GM23338 (cell line): ENCODE measurements at regions not wholly inside any gene's neighbourhood (a gene's known extent, or its start where the extent isn't known, plus 50 kb on each side); places are given as distances from the start of the nearest gene placed in this dataset.
A peak's percentile ranks its signal among the peaks of the same experiment; 100 is the strongest.

Experiments
- ATAC-seq: fragments of 200-7000 bp; cut with Tn5 transposase; 3 replicates; pipeline ENCODE4 v1.9.1; 2020
- DNase-seq: peaks from one replicate; pipeline ENCODE4 v3.0.0-alpha.2; 2015; ENCODE audit warnings: low spot score
- H2AFZ ChIP-seq: fragments of 200-600 bp; sonication (generic); 2 replicates; pipeline ENCODE4 v1.8.0; 2016; ENCODE audit warnings: antibody characterized with exemption, mild to moderate bottlenecking, moderate library complexity
- H3F3A ChIP-seq: fragments of 200-600 bp; sonication (generic); replicated peaks from 2 replicates; pipeline ENCODE4 v1.8.0; 2017; ENCODE audit warnings: antibody characterized with exemption, mixed run types, low read depth
- H3K27ac ChIP-seq: fragments of 200-600 bp; sonication (generic); 2 replicates; pipeline ENCODE4 v1.6.1; 2016; ENCODE audit warnings: low read depth
- H3K27me3 ChIP-seq: fragments of 200-600 bp; sonication (generic); 2 replicates; pipeline ENCODE4 v1.8.0; 2016; ENCODE audit warnings: mild to moderate bottlenecking, mixed run types, moderate library complexity; ENCODE audit not compliant: insufficient read depth
- H3K36me3 ChIP-seq: fragments of 200-600 bp; sonication (generic); 2 replicates; pipeline ENCODE4 v1.8.0; 2016; ENCODE audit warnings: mild to moderate bottlenecking; ENCODE audit not compliant: insufficient read depth
- H3K4me1 ChIP-seq: fragments of 200-600 bp; sonication (generic); 2 replicates; pipeline ENCODE4 v1.8.0; 2016; ENCODE audit warnings: mild to moderate bottlenecking, moderate library complexity; ENCODE audit not compliant: insufficient read depth
- H3K4me2 ChIP-seq: fragments of 200-600 bp; sonication (generic); 2 replicates; pipeline ENCODE4 v1.7.1; 2017; ENCODE audit warnings: mixed run types
- H3K4me3 ChIP-seq: fragments of 200-600 bp; sonication (generic); 2 replicates; pipeline ENCODE4 v1.6.1; 2016; ENCODE audit warnings: mixed run types
- H3K79me2 ChIP-seq: fragments of 200-600 bp; sonication (generic); replicated peaks from 2 replicates; pipeline ENCODE4 v1.8.0; 2017; ENCODE audit warnings: mild to moderate bottlenecking; ENCODE audit not compliant: insufficient read depth
- H3K9me2 ChIP-seq: fragments of 200-600 bp; sonication (generic); 2 replicates; pipeline ENCODE4 v1.8.0; 2017; ENCODE audit not compliant: insufficient read depth
- H4K20me1 ChIP-seq: fragments of 200-600 bp; sonication (generic); replicated peaks from 2 replicates; pipeline ENCODE4 v1.8.0; 2017; ENCODE audit warnings: mild to moderate bottlenecking; ENCODE audit not compliant: insufficient read depth
- H3K27ac Mint-ChIP-seq: 2 replicates; pipeline ENCODE4 v1.8.0; 2020; ENCODE audit warnings: inconsistent platforms, mild to moderate bottlenecking, moderate library complexity, mixed read lengths
- H3K27me3 Mint-ChIP-seq: 3 replicates; pipeline ENCODE4 v1.8.0; 2022; ENCODE audit warnings: low read depth, mild to moderate bottlenecking, moderate library complexity, mixed read lengths, inconsistent platforms; ENCODE audit not compliant: insufficient read depth, poor library complexity
- H3K36me3 Mint-ChIP-seq: 3 replicates; pipeline ENCODE4 v1.8.0; 2021; ENCODE audit warnings: low read depth, mild to moderate bottlenecking, inconsistent platforms, moderate library complexity, mixed read lengths
- H3K4me1 Mint-ChIP-seq: 3 replicates; pipeline ENCODE4 v1.8.0; 2020; ENCODE audit warnings: mild to moderate bottlenecking, inconsistent platforms, mixed read lengths
- H3K4me3 Mint-ChIP-seq: 3 replicates; pipeline ENCODE4 v1.8.0; 2021; ENCODE audit warnings: moderate library complexity, mild to moderate bottlenecking, inconsistent platforms, mixed read lengths
- H3K9me3 Mint-ChIP-seq: 3 replicates; pipeline ENCODE4 v1.8.0; 2020; ENCODE audit warnings: moderate library complexity, mild to moderate bottlenecking, inconsistent platforms, mixed read lengths
- CREB1 ChIP-seq: fragments of 250-450 bp; sonication (Bioruptor Pico); IDR thresholded peaks from 2 replicates; pipeline ENCODE4 v1.5.0; 2020; ENCODE audit warnings: low read depth, mild to moderate bottlenecking, moderate library complexity
- CTCF ChIP-seq, 2 experiments: fragments of 200-600 bp in 1 of 2; sonication (generic) in 1 of 2; conservative IDR thresholded peaks; 2 replicates each; pipeline versions ENCODE4 v1.5.1 to v1.6.1; 2016 to 2017; ENCODE audit warnings: antibody characterized with exemption in 2 of 2, low read depth in 2 of 2, mild to moderate bottlenecking in 2 of 2, moderate library complexity in 1 of 2
- ETS1 ChIP-seq: IDR thresholded peaks from 2 replicates; pipeline ENCODE4 v1.6.1; 2016; ENCODE audit warnings: antibody characterized with exemption
- EZH2 ChIP-seq: fragments of 200-600 bp; sonication (generic); IDR thresholded peaks from one replicate; pipeline ENCODE4 v1.8.0; 2017; ENCODE audit warnings: antibody characterized with exemption, mild to moderate bottlenecking, low read depth; ENCODE audit not compliant: unreplicated experiment
- EZH2phosphoT487 ChIP-seq: fragments of 200-600 bp; sonication (generic); IDR thresholded peaks from one replicate; pipeline ENCODE4 v1.8.1; 2018; ENCODE audit warnings: antibody characterized with exemption; ENCODE audit not compliant: unreplicated experiment
- JUNB ChIP-seq: IDR thresholded peaks from one replicate; pipeline ENCODE4 v1.6.1; 2016; ENCODE audit warnings: antibody characterized with exemption; ENCODE audit not compliant: unreplicated experiment
- NANOG ChIP-seq: IDR thresholded peaks from 2 replicates; pipeline ENCODE4 v1.6.1; 2016; ENCODE audit warnings: antibody characterized with exemption, borderline replicate concordance
- POLR2AphosphoS5 ChIP-seq: IDR thresholded peaks from 2 replicates; pipeline ENCODE4 v1.6.1; 2016; ENCODE audit warnings: antibody characterized with exemption, low read depth
- REST ChIP-seq: IDR thresholded peaks from one replicate; pipeline ENCODE4 v1.6.1; 2018; ENCODE audit warnings: antibody characterized with exemption; ENCODE audit not compliant: unreplicated experiment
- STAT1 ChIP-seq: IDR thresholded peaks from one replicate; pipeline ENCODE4 v1.6.1; 2016; ENCODE audit warnings: antibody characterized with exemption; ENCODE audit not compliant: unreplicated experiment
- ZNF114 ChIP-seq: fragments of 250-450 bp; sonication (Bioruptor Pico); IDR thresholded peaks from 2 replicates; pipeline ENCODE4 v1.5.0; 2020; ENCODE audit warnings: mild to moderate bottlenecking, moderate library complexity
- ZNF331 ChIP-seq: fragments of 250-450 bp; sonication (Bioruptor Pico); IDR thresholded peaks from 2 replicates; pipeline ENCODE4 v1.5.0; 2020; ENCODE audit warnings: low read depth, mild to moderate bottlenecking, moderate library complexity
- ZNF462 ChIP-seq: fragments of 250-450 bp; sonication (Bioruptor Pico); IDR thresholded peaks from 2 replicates; pipeline ENCODE4 v1.5.0; 2020; ENCODE audit warnings: mild to moderate bottlenecking, moderate library complexity

GRCh38 chr16:17926461-17926860, 410.1 kb downstream of the NPIPA8 start:
- Mint-ChIP-seq H3K4me1 (peaks cover 18% of the 10 kb centered on the region), H3K36me3 (peaks cover 15% of the 10 kb centered on the region; the same call in 2 of the 3 replicates), H3K27ac (no peak overlapping the region), H3K4me3 (no peak overlapping the region), H3K9me3 (peaks cover 42% of the 10 kb centered on the region), H3K27me3 (no peaks in the 10 kb centered on the region)
- Histone ChIP-seq H3K9me2 (0 out of 2 replicates have a peak, but pooled peaks cover 9% of the 10 kb centered on the region), H2AFZ (no peak overlapping the region), H3K4me2 (peak overlapping the region; percentile 58), H3K36me3 (no peaks in the 10 kb centered on the region; the same call in 1 of the 2 replicates), H3K4me3 (no peak overlapping the region), H3F3A (no peaks in the 10 kb centered on the region), H3K79me2 (no peaks in the 10 kb centered on the region), H3K4me1 (peaks cover 11% of the 10 kb centered on the region), H3K27me3 (no peaks in the 10 kb centered on the region), H3K27ac (no peak overlapping the region), H4K20me1 (no peaks in the 10 kb centered on the region)
- TF ChIP-seq POLR2AphosphoS5 (no peak), REST (no peak), EZH2 (no peak), CTCF (conservative IDR thresholded peaks at IDR 0.05; ENCODE audit: low read depth in 2 of 2) (no peak), JUNB (no peak), NANOG (no peak), CREB1 (CRISPR knock-in tag) (no peak), STAT1 (no peak), ZNF462 (no peak), EZH2phosphoT487 (no peak), ZNF114 (CRISPR knock-in tag) (no peak), ETS1 (no peak), ZNF331 (CRISPR knock-in tag) (no peak)
- DNase-seq (no peak), ATAC-seq (no peak)
